ENCODE measurements at regions not wholly inside any gene's neighbourhood (a gene's known extent, or its start where the extent isn't known, plus 50 kb on each side); places are given as distances from the start of the nearest gene placed in this dataset.
"Not testable (repeated sequence)": the region's sequence is repeated elsewhere in the genome, so short reads cannot be mapped to it uniquely, and the experiment has no call there.

DNA sequence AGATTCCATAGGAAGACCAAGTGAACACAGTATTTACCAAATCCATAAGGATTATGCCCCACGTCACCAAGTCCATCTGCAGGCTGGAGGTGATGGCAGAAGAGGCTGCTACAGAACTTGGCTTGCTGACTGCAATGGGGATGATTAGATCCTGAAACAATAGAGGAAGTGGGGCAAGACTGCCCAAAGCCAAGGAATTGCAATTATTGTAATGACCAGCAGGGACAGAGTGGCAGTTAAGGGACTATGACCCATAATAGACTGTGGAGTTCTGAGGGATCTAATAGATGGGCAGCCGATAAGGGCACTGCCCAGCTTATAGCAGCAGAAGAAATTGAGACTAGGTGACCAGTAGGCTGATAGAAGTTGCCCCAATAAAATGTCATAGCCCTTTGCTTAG lies 108.4 kb downstream of the MINAR1 start:
- DNase-seq, result no peak

DNA sequence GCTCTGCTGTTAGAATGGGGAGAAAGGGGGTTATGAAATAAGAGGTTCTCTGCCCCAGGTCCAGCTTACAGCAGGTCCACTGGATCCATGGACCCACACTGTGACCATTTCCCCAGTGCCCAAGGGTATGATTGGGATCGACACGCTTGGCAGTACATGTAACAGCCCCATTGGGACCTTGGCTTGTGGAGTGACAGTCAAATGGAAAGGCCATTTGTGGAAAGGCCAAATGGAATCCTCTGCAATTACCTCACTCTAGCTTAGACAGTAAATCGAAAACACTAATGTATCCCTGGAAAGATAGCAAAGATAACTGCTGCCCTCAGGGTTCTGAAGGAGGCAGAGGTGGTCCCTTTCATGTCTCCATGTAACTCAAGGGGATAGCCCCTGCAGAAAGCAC lies 109.1 kb downstream of the MINAR1 start:
- DNase-seq, result no peak

- DNase-seq, result no peak
Measured at GRCh38 chr15:79543097-79543496, 111.0 kb downstream of the MINAR1 start.

GRCh38 chr15:79549196-79549595 lies 117.1 kb downstream of the MINAR1 start:
- no peak for DNase-seq

GRCh38 chr15:79560384-79560783 lies 128.2 kb downstream of the MINAR1 start:
- no peak for DNase-seq

DNA sequence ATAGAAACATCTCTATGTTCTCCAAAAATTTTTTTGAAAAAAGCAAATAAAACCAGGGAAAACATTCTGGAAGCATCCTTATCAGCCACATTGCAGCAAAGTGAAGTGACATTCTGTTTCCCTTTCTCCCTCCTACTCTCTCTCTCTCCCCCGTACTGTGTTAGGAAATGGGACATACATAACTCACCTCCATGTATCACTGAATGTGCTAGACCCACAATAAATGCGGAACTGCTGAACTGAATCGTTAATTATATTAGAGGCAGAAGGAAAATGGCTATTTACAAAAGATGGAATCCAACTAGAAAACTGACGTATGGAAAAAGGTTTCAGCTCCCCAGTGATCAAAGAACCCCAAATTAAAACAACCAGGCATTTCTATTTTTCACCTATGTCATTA lies 129.8 kb downstream of the MINAR1 start:
- no peak for DNase-seq

DNA sequence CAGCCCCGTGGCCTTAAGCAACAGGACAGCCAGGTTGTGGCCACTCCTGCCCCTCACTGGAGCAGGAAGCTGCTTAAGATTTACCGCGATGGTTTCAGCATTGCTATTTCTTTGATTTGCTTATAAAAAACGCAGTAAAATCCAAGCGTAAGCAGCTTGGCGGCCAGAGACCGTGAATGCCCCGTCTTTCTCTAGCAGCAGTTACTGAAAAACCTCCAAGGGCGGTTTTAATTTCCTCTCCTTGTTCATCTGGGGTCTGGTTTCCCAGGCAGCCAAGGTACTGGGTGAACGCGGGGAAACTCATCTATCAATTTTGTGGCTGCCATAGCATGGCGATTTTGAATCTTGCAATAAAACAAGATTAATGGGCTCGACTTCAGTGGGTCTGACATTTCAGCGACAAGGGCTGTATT lies 130.3 kb downstream of the MINAR1 start:
- no peak for DNase-seq

DNA sequence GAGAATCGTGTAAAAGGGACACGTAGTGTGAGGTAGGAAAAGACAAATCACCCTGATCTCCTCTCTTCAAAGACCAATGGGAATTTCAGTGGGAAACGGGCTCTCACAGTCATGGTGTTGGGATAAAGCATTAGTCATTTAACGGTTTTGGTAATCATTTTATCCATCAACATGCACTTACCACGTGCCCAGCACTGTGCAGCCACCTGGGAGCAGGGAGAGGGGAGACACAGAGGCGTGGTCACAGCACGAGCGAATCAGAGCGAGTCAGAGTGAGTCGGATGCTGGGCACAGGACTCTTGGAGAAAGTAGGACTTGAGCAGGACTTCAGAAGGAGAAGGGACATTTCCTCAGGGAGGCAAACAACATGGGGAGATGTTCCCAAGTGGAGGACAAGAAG lies 130.8 kb downstream of the MINAR1 start:
- DNase-seq, result no peak

GRCh38 chr15:79570004-79570403 lies 137.9 kb downstream of the MINAR1 start:
- DNase-seq, result no peak

DNA sequence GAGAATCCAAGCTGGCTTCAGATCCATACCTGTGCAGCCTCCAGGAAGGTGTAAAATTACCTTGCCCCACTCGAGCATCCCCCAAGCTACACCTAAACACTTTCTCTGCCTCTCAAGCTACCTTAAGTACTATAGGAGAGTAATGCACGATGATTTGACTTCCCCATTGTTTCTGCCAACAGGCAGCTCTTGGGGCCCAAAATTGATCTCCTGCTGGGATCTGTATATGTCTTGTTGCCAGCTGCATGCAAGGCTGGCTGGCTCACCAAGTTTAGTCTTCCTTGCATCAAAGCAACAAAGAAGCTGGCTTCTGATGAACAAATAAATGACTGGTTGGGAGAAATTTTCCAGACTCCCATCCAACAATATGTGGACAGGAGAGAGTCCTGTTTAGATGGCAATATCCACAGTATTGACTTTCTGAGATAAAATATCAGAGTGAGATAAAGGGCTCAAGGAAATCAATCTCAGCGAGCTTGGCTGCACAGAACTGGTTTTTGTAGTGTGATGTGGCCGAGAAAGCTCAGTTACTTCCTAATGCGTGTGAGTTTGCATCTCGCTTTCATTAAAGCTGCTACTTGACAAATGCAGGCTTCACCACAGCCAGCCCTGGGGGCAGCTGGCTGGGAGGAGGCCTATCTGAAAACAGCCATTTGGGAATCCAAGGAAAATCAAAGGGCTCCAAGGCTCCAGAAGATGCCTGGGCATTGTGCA lies 140.7 kb downstream of the MINAR1 start:
- DNase-seq, result no peak

GRCh38 chr15:79574431-79575273 lies 142.5 kb downstream of the MINAR1 start:
- DNase-seq, result not testable (repeated sequence)

DNA sequence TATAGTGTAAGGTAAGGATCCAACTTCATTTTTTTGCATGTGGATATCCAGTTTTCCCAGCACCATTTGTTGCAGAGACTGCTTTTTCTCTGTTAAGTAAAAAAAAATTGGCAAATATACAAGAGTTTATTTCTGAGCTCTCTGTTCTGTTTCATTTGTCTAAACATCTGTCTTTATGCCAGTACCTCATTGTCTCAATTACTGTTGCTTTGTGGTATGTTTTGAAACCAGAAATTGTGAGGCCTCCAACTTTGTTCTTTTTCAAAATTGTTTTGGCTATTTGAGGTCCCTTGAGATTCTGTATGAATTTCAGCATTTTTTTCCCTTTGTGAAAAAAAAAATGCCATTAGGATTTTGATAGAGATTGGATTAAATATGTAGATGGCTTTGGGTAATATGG lies 150.5 kb downstream of the MINAR1 start:
- no peak for DNase-seq

DNA sequence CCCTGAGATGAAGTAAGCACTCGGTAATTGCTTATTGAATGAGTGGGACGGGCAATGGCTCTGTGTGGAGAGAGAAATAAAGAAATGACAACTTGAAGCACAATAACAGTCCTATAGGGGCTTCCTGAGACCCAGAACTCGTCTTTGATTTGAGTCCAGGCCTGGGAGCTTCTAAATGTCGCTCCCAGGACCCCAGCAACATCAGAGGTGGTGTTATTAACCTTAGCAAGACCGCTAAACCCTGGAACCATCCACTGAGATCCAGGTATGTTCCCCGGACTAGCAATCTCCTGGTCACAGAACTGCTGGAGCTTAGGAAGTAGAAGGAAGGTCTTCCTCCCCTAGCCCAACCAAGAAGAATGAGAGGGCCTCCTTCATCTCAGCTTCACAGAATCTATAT lies 160.0 kb downstream of the MINAR1 start:
- no peak for DNase-seq

DNA sequence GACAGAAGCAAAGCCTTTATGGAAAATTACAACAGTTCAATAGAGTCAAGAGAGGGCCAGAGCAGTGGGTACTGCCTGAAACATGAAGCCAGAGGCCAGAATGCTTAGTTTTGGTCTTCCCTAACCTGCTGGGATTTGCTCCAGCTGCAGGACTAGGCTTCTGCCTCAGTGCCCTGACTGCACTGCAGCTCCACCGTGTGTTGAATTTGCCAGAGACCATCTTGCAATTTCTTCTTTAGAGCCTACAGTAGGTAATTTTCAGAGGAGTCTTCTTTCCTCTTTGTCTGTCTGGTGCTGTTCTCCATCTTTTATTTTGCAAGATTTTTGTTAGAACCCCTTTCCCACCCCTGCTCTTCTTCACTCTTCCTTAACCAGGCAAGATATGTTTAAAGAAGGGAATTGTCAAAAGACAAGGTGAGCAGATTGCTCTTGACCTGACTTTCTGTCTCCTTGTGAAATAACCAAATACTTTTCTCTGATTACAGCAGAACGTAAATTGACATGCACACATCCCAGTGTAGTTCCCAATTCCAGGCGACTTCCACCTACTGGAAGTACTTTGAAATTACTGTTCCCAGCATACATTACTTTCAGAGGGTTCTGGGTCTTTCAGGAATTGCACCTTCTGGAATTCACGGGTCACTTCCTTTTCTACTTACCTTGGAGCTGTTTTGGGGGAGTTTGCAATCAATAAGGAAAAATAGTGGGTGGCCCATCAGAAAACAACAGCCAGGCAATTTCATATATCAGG lies 161.2 kb downstream of the MINAR1 start:
- peak in 1 of 2 experiments; percentile 4 for DNase-seq

- DNase-seq, result no peak
Measured at GRCh38 chr15:79595306-79595705, 163.2 kb downstream of the MINAR1 start.

GRCh38 chr15:79595995-79596622 lies 164.0 kb downstream of the MINAR1 start:
- peak; percentile 58 to 87 for DNase-seq

DNA sequence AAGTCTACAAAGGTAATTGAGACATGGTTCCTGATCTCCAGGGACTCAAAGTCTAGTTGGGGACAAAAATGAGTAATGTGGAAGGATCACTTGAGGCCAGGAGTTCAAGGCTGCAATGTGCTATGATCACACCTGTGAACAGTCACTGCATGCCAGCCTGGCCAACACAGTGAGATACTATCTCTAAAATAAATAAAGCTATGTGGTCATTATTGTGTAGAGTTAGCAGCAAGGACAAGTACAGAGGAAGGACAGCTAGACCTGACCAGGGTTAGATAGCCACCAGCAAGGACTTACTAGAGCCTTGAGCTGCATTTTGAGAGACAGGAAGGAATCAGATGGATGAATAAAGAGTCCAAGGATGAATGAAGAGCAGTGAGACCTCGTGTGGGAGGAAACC lies 166.5 kb downstream of the MINAR1 start:
- DNase-seq, result no peak

- DNase-seq, result no peak
Measured at GRCh38 chr15:79601405-79602086, 169.4 kb downstream of the MINAR1 start.

DNA sequence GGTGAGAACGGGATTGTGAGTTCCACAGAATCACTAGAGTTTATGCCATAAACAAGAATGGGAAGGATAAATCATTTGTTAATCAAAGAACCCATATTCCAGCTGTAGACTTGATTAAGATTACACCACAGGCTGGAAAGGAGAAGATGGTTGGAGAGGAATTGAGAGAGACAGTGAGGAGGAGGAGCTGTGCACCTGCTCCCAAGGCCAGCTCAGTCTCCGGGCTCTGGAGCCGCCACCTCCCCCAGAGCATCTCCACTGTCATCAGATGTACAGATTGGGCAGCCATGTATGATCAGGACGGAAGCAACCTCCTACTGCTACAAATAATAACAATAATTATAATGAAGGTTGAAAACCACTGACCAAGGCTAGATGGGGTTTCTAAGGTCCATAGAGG lies 170.0 kb downstream of the MINAR1 start:
- DNase-seq, result no peak

DNA sequence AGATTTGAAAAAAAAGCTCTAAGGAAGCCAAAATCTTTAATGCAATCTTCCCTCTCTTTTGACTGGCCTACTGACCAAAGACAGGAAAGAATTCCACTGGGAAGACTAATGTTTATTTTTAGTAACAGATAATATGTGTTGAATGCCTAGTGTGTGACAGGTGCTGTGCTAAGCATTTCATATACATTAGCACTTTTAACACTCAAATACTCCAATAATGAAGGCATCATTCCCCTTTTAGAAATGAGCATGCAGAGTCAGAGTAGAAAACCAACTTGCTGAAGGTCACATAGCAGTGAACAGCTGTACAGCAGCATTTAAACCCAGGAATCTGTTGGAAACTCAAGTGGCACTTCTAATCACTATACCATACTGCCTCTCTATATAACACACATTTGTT lies 170.6 kb downstream of the MINAR1 start:
- DNase-seq, result no peak

DNA sequence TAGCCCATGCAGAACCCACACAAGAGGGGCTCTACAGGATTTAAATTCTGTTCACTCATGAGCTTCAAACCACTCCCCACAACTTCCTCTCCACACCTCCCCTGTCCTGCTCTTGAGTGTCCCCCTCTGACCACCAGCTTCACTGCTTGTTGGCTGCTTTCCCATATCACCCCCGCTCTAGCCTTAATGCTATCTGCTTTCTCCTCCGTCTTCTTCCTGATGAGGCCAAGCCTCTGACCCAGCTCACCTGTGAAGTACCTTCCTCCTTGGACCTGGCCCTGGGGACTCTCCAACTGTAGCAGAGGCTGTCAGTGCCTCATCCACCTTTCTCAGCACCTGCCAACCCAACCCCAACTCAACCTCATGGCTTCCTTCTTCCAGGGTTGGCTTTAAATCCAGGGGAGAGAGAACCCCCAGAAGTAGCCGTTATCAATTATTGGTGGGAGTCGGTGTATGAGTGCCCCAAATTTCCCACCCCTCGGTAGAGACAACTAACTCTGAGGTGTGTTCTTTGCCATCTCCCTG lies 174.8 kb downstream of the MINAR1 start:
- DNase-seq, result no peak

Measured in NCI-H446 (cell line).